Upper lobe of right lung (tissue), 1 donor: ENCODE measurements at regions not wholly inside any gene's neighbourhood (a gene's known extent, or its start where the extent isn't known, plus 50 kb on each side); places are given as distances from the start of the nearest gene placed in this dataset.

Experiments
- ATAC-seq: fragments of 200-7000 bp; cut with Tn5 transposase; one replicate; pipeline ENCODE4 v1.9.1; 2020; ENCODE audit warnings: mild to moderate bottlenecking, moderate library complexity
- DNase-seq: peaks from one replicate; pipeline ENCODE4 v3.0.0-alpha.2; 2020
- H3K27ac ChIP-seq: fragments of 200-600 bp; one replicate; pipeline ENCODE4 v1.8.0; 2022
- H3K27me3 ChIP-seq: fragments of 200-600 bp; one replicate; pipeline ENCODE4 v1.8.0; 2022; ENCODE audit warnings: mild to moderate bottlenecking
- H3K36me3 ChIP-seq: fragments of 200-600 bp; one replicate; pipeline ENCODE4 v1.8.0; 2022
- H3K4me1 ChIP-seq: fragments of 200-600 bp; one replicate; pipeline ENCODE4 v1.8.0; 2022
- H3K4me3 ChIP-seq: fragments of 200-600 bp; one replicate; pipeline ENCODE4 v1.8.0; 2022; ENCODE audit warnings: mild to moderate bottlenecking
- H3K9me3 ChIP-seq: fragments of 200-600 bp; one replicate; pipeline ENCODE4 v1.8.0; 2022
- intact Hi-C: fragments of 100-400 bp; cut with DNase I; formaldehyde crosslinking; loops from one replicate; pipeline ENCODE4 v1.11.0; 2022
- TF ChIP-seq, protein P1 (sequence below): fragments of 200-600 bp; IDR thresholded peaks from one replicate; pipeline ENCODE4 v1.8.0; 2022; ENCODE audit warnings: antibody characterized with exemption
- donor health status: DM: no; HTN: yes; CAD: no; lungs with severe emphysema.

GRCh38 chr6:133682506-133683307, 206.2 kb upstream of the TCF21 start:
- intact Hi-C loops: no loop called here

GRCh38 chr6:133683308-133683580, 205.7 kb upstream of the TCF21 start:
- intact Hi-C loops: no loop called here
- ATAC-seq (no peak), DNase-seq (no peak)
- Histone ChIP-seq H3K9me3 (no peaks in the 10 kb centered on the region), H3K4me3 (no peak overlapping the region), H3K27ac (no peak overlapping the region), H3K36me3 (no peaks in the 10 kb centered on the region), H3K27me3 (no peaks in the 10 kb centered on the region), H3K4me1 (no peaks in the 10 kb centered on the region)
- TF ChIP-seq, protein P1, sequence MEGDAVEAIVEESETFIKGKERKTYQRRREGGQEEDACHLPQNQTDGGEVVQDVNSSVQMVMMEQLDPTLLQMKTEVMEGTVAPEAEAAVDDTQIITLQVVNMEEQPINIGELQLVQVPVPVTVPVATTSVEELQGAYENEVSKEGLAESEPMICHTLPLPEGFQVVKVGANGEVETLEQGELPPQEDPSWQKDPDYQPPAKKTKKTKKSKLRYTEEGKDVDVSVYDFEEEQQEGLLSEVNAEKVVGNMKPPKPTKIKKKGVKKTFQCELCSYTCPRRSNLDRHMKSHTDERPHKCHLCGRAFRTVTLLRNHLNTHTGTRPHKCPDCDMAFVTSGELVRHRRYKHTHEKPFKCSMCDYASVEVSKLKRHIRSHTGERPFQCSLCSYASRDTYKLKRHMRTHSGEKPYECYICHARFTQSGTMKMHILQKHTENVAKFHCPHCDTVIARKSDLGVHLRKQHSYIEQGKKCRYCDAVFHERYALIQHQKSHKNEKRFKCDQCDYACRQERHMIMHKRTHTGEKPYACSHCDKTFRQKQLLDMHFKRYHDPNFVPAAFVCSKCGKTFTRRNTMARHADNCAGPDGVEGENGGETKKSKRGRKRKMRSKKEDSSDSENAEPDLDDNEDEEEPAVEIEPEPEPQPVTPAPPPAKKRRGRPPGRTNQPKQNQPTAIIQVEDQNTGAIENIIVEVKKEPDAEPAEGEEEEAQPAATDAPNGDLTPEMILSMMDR: no peak

More at GRCh38 chr6:133682506-133683307, 206.2 kb upstream of the TCF21 start:
- ATAC-seq (no peak), DNase-seq (no peak)
- no peak overlapping the region for H3K4me3 ChIP-seq
- no peaks in the 10 kb centered on the region for H3K27me3 ChIP-seq
- no peaks in the 10 kb centered on the region for H3K4me1 ChIP-seq
- H3K9me3 ChIP-seq: no peaks in the 10 kb centered on the region
- H3K27ac ChIP-seq: no peak overlapping the region
- H3K36me3 ChIP-seq: no peaks in the 10 kb centered on the region
- TF ChIP-seq, protein P1: no peak

GRCh38 chr6:133683606-133684005, 205.3 kb upstream of the TCF21 start:
- no peaks in the 10 kb centered on the region for H3K36me3 ChIP-seq
- H3K27ac ChIP-seq: no peak overlapping the region
- H3K27me3 ChIP-seq: no peaks in the 10 kb centered on the region
- no peak overlapping the region for H3K4me3 ChIP-seq
- H3K9me3 ChIP-seq: no peaks in the 10 kb centered on the region
- DNase-seq (no peak), ATAC-seq (no peak)
- intact Hi-C loops: no loop called here
- TF ChIP-seq, protein P1: no peak
- H3K4me1 ChIP-seq: no peaks in the 10 kb centered on the region

DNA sequence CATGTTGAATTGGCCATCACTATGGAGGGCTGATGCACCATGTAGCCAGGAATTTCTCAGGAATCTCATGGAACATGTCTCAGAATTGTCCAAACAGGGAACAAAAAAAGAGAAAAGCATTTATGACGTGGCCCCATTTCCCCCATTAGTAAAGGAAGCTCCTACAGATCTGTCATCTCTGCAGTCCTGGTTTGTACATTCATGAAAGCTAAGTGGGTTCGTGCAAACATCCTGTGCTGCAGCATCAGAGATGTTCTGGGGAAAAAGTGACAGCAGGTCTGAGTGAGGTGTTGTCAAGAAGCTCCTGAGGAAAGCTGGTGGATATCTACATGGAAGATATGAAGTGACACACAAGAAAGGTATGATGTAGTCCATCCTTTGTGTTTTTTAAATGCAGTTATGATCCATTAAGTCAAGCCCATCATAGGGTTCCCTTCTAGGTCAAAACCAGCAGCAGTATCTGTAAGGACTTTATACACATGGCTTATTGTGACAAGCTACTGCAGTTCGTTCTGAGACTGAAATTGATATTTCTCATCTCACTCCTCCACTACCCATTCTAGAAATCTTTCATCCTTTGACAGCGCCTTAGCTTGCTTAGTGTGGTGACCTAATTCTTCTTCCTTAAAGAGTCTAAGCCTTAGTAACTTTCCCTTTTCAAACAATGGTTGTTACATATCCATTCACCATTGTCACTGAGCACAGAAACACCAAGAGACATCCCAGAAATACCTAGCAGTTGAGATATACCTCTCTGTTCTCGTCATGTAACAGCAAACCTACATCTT, 200.0 kb upstream of the TCF21 start:
- DNase-seq (no peak), ATAC-seq (no peak)
- TF ChIP-seq, protein P1: no peak
- Histone ChIP-seq H3K4me3 (no peak overlapping the region), H3K9me3 (no peaks in the 10 kb centered on the region), H3K27ac (no peak overlapping the region), H3K36me3 (no peaks in the 10 kb centered on the region), H3K27me3 (no peaks in the 10 kb centered on the region), H3K4me1 (no peaks in the 10 kb centered on the region)
- intact Hi-C loops: no loop called here

DNA sequence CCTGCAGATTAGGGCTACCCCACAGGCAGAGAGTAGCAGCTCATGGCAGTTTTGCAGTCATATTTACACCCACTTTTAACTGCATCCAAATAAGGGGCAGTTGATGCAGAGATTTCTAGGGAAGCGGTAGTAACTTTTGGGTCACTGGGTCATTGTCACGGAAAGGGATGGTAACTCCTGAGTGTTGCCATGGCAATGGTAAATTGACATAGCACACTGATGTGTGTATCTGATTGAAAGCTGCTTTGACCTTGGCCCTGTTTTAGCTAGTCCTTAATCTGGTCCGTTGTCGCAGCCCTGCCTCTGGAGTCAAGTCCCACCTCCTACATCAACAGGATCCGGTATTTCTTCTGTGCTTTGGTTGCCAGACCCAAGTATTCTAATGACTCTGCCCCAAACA, 199.1 kb upstream of the TCF21 start:
- DNase-seq: no peak
- Histone ChIP-seq H3K27me3 (no peaks in the 10 kb centered on the region), H3K9me3 (no peaks in the 10 kb centered on the region), H3K4me3 (no peak overlapping the region), H3K36me3 (no peaks in the 10 kb centered on the region), H3K4me1 (no peaks in the 10 kb centered on the region), H3K27ac (no peak overlapping the region)
- intact Hi-C loops: no loop called here
- ATAC-seq: no peak
- TF ChIP-seq, protein P1: no peak
